A673 (cell line): ENCODE measurements at regions not wholly inside any gene's neighbourhood (a gene's known extent, or its start where the extent isn't known, plus 50 kb on each side); places are given as distances from the start of the nearest gene placed in this dataset.

Experiments used
- BruUV-seq: library from RNA; stranded (reverse); fragments of 400-500 nt; replicated peaks from 2 replicates; lab custom pipeline; 2021; lab: Mats Ljungman, UMichigan
- CTCF ChIA-PET: fragments of 300-600 bp; sonication (Branson Sonifier 250); formaldehyde crosslinking; loops from one replicate; lab custom pipeline; 2022; ENCODE audit warnings: antibody characterized with exemption; lab: Charles Lee
- POLR2A ChIA-PET: fragments of 300-600 bp; sonication (Branson Sonifier 250); formaldehyde crosslinking; loops from one replicate; lab custom pipeline; 2022; ENCODE audit warnings: antibody characterized with exemption; ENCODE audit not compliant: low non-redundant PET; lab: Charles Lee
- DNase-seq: peaks from one replicate; pipeline ENCODE4 v3.0.0-alpha.2; 2015; ENCODE audit warnings: low spot score
- H3K27ac ChIP-seq: fragments of 200-600 bp; sonication (generic); 2 replicates; pipeline ENCODE4 v1.5.1; 2016; ENCODE audit warnings: mixed run types, low read depth, mild to moderate bottlenecking, mixed read lengths, antibody characterized with exemption, low read length; ENCODE audit not compliant: poor library complexity, severe bottlenecking
- H3K27me3 ChIP-seq: fragments of 200-600 bp; sonication (generic); replicated peaks from 2 replicates; pipeline ENCODE4 v1.6.1; 2017; ENCODE audit warnings: mixed run types, low read depth, mild to moderate bottlenecking, mixed read lengths, antibody characterized with exemption, low read length; ENCODE audit not compliant: insufficient read depth, poor library complexity
- H3K36me3 ChIP-seq: fragments of 200-600 bp; sonication (generic); 2 replicates; pipeline ENCODE4 v1.6.1; 2016; ENCODE audit warnings: mixed run types, mild to moderate bottlenecking, mixed read lengths, antibody characterized with exemption, low read length; ENCODE audit not compliant: insufficient read depth, poor library complexity, severe bottlenecking
- H3K4me1 ChIP-seq: fragments of 200-600 bp; sonication (generic); 2 replicates; pipeline ENCODE4 v1.6.1; 2017; ENCODE audit warnings: mixed run types, mild to moderate bottlenecking, mixed read lengths, antibody characterized with exemption, low read length; ENCODE audit not compliant: insufficient read depth, poor library complexity, severe bottlenecking
- H3K4me3 ChIP-seq: fragments of 200-600 bp; sonication (generic); 2 replicates; pipeline ENCODE4 v1.5.1; 2016; ENCODE audit warnings: low read depth, mixed run types, mild to moderate bottlenecking, mixed read lengths, low read length; ENCODE audit not compliant: poor library complexity, severe bottlenecking
- H3K9me3 ChIP-seq: fragments of 200-600 bp; sonication (generic); 2 replicates; pipeline ENCODE4 v1.6.1; 2016; ENCODE audit warnings: mixed run types, low read depth, mild to moderate bottlenecking, mixed read lengths, antibody characterized with exemption, low read length; ENCODE audit not compliant: poor library complexity, severe bottlenecking
- EZH2 ChIP-seq: fragments of 200-600 bp; sonication (generic); IDR thresholded peaks from 2 replicates; pipeline ENCODE4 v1.6.1; 2017; ENCODE audit warnings: borderline replicate concordance, low read depth, mild to moderate bottlenecking, mixed read lengths, antibody characterized with exemption, low read length; ENCODE audit not compliant: poor library complexity, severe bottlenecking
- intact Hi-C: fragments of 100-400 bp; cut with micrococcal nuclease; formaldehyde crosslinking; loops from one replicate; pipeline ENCODE4 v1.10.0; 2022; ENCODE audit not compliant: unreplicated experiment
- TF ChIP-seq, protein P1 (sequence below): fragments of 300-800, 200-600 bp; sonication (generic); conservative IDR thresholded peaks from 2 replicates; pipeline ENCODE4 v1.5.1; 2017; ENCODE audit warnings: low read depth, mild to moderate bottlenecking, antibody characterized with exemption, low read length, moderate library complexity, mixed read lengths

DNA sequence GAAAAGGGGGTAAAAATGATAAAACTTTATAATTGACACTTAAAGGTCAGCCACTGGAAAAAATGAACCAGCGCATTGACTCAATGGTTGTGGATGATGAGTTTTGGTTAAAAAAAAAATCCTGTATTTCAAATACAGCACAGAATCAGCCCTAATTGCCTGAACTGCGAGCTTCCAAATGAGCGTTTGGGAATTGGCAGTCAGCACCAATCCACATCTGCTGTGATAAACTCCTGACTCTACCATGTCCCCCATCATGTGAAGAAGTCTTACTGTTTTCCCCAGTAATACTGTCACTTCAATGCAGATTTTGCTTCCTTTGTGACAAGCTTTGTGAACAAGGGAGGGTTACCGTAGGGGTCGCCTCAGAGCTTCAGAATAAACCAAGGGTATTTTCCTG is 235.4 kb downstream of the EBLN2 start:
- Histone ChIP-seq H3K4me1 (no peaks in the 10 kb centered on the region), H3K36me3 (no peaks in the 10 kb centered on the region), H3K27me3 (no peaks in the 10 kb centered on the region), H3K9me3 (no peaks in the 10 kb centered on the region), H3K27ac (no peak overlapping the region), H3K4me3 (no peak overlapping the region)
- intact Hi-C loops = no loop called here
- no peak for DNase-seq
- TF ChIP-seq, protein P1, sequence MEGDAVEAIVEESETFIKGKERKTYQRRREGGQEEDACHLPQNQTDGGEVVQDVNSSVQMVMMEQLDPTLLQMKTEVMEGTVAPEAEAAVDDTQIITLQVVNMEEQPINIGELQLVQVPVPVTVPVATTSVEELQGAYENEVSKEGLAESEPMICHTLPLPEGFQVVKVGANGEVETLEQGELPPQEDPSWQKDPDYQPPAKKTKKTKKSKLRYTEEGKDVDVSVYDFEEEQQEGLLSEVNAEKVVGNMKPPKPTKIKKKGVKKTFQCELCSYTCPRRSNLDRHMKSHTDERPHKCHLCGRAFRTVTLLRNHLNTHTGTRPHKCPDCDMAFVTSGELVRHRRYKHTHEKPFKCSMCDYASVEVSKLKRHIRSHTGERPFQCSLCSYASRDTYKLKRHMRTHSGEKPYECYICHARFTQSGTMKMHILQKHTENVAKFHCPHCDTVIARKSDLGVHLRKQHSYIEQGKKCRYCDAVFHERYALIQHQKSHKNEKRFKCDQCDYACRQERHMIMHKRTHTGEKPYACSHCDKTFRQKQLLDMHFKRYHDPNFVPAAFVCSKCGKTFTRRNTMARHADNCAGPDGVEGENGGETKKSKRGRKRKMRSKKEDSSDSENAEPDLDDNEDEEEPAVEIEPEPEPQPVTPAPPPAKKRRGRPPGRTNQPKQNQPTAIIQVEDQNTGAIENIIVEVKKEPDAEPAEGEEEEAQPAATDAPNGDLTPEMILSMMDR = no peak
- no peak for TF ChIP-seq EZH2
- CTCF ChIA-PET = no interaction called here
- POLR2A ChIA-PET = no interaction called here
- no TSS peak for BruUV-seq

GRCh38 chr3:73298243-73299183 is 237.1 kb downstream of the EBLN2 start:
- BruUV-seq = no TSS peak

GRCh38 chr3:73299184-73299691 is 237.8 kb downstream of the EBLN2 start:
- Histone ChIP-seq H3K4me3 (no peak overlapping the region), H3K27me3 (no peaks in the 10 kb centered on the region), H3K4me1 (no peaks in the 10 kb centered on the region), H3K36me3 (no peaks in the 10 kb centered on the region), H3K9me3 (no peaks in the 10 kb centered on the region), H3K27ac (no peak overlapping the region)
- intact Hi-C loops = no loop called here
- ChIA-PET POLR2A (no interaction called here), CTCF (no interaction called here)
- no TSS peak for BruUV-seq
- no peak for DNase-seq
- TF ChIP-seq EZH2 = no peak
- TF ChIP-seq, protein P1 = no peak

More at GRCh38 chr3:73298243-73299183, 237.1 kb downstream of the EBLN2 start:
- H3K9me3 ChIP-seq = no peaks in the 10 kb centered on the region
- TF ChIP-seq, protein P1 = no peak
- no peak for TF ChIP-seq EZH2
- H3K27ac ChIP-seq = no peak overlapping the region
- H3K4me3 ChIP-seq = no peak overlapping the region
- ChIA-PET POLR2A (no interaction called here), CTCF (no interaction called here)
- H3K4me1 ChIP-seq = no peaks in the 10 kb centered on the region
- no peaks in the 10 kb centered on the region for H3K36me3 ChIP-seq
- no peak for DNase-seq
- intact Hi-C loops = no loop called here
- no peaks in the 10 kb centered on the region for H3K27me3 ChIP-seq
